ENCODE measurements at regions not wholly inside any gene's neighbourhood (a gene's known extent, or its start where the extent isn't known, plus 50 kb on each side); places are given as distances from the start of the nearest gene placed in this dataset.
"Not testable (repeated sequence)": the region's sequence is repeated elsewhere in the genome, so short reads cannot be mapped to it uniquely, and the experiment has no call there.

DNA sequence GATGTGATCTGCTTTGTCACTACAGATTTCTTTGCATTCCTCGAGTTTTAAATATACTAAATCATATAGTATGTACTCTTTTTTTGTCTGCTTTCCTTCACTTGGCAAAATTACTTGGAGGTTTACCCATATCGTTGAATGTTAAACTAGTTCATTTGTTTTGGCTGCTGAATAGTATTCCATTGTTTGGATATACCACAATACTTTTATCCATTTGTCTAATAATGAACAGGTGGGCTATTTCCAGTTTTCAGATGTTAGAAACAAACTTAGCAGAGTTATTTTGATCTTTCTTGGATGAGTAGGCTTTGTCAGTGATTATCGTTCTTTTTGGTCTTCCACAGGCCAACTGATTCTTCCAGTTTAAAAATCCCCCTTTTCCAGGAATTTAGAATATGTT lies 154.0 kb upstream of the TGFBR2 start:
- no peak for DNase-seq

DNA sequence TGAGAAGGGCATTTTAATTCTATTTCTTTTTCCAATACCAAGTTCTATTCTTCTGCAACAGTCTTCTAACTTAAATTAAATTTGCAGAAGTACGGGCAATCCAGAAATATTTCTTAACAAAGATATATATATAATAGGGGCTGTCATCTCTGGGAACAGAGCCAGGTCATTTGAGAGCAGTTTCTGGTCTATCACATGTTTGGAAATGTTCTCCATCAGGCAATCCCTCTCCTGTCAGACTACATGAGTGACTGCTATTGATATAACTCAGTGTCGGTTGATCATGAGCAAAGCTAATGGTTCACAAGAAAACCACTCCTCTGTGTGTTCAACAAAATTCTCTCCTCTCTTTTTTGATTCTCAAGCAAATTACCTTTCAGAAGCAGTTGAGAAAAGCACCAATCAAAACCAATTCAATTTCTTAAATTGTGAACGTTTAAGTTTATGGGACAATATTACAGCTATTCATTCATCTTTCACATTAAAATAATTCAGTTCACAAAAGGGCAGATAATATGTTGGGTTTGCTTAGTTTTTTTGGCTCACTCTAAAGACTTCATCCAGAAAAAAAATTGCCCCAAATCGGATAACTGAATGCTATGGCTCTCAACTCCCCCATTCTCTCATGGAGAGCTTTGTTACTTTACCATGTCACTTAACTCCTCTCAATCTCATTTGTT lies 152.9 kb upstream of the TGFBR2 start:
- DNase-seq = no peak

DNA sequence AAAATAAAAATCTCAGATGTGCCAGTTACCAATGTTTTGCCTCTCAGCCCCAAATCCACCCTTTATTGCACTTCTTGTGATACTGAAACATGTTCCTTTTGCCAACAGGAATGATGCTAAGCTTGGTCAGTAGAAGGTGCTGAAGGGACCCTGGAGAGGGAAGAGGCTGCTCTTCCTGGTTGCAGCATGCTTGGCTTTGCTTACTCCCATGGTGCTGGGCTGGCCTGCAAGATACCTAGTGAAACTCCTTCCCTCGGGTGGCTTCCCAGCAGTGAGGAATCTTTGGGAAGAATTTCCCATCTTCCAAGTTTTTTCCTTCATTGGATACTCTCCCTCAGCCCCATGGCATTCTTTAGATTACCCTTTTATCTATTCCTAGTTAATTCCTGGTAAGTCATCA lies 151.8 kb upstream of the TGFBR2 start:
- no peak for DNase-seq

DNA sequence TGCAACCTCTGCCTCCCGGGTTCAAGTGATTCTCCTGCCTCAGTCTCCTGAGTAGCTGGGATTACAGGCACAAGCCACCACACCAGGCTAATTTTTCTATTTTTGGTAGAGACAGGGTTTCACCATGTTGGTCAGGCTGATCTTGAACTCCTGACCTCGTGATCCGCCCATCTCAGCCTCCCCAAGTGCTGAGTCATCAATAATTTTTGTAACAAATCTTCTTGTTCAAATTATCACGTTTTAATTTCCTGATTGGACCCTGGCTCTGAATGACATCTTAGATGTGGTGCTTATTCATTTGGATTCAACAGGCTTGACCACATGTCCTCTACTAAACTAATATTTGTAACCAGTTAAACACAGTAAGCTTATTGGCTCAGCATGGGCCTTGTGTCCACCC lies 151.3 kb upstream of the TGFBR2 start:
- not testable (repeated sequence) for DNase-seq

DNA sequence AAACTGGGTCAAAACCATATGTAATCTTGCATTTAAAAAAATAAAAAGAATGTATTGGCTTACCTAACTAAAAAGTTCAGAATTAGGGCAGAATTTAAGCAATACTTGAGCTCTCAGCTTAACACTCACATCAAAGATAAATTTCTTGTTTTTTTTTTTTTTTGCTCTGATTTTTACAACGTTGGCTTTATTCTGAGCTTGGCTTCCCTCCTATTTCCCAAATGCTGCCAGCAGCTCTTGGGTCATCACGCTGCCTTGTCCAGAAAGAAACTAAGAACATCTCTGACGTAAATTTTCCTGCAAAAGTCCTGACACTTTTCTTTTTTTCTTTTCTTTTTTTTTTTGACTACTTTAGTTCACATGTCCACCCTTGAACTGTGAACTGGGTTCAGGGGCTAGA lies 150.6 kb upstream of the TGFBR2 start:
- no peak for DNase-seq

DNA sequence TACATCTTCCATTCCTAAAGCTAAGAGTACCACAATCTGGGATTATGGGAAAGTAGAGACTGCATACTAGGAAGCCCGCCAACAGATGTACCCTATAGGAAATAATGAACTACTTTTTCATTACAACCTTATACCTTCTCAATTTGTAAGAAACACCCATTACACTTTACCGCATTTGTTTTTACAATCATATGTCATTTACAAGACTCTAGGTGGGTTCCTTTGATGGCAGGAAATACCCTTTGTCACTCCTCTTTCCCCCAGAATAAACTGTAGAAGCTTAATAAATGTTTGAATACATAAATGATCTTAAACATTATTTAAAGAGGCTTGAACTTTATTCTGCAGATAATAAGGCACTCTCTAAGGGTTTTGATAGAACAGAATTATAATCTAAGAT lies 150.1 kb upstream of the TGFBR2 start:
- no peak for DNase-seq

GRCh38 chr3:30457081-30457480 lies 149.3 kb upstream of the TGFBR2 start:
- DNase-seq = no peak

GRCh38 chr3:30457726-30458125 lies 148.7 kb upstream of the TGFBR2 start:
- DNase-seq = no peak

DNA sequence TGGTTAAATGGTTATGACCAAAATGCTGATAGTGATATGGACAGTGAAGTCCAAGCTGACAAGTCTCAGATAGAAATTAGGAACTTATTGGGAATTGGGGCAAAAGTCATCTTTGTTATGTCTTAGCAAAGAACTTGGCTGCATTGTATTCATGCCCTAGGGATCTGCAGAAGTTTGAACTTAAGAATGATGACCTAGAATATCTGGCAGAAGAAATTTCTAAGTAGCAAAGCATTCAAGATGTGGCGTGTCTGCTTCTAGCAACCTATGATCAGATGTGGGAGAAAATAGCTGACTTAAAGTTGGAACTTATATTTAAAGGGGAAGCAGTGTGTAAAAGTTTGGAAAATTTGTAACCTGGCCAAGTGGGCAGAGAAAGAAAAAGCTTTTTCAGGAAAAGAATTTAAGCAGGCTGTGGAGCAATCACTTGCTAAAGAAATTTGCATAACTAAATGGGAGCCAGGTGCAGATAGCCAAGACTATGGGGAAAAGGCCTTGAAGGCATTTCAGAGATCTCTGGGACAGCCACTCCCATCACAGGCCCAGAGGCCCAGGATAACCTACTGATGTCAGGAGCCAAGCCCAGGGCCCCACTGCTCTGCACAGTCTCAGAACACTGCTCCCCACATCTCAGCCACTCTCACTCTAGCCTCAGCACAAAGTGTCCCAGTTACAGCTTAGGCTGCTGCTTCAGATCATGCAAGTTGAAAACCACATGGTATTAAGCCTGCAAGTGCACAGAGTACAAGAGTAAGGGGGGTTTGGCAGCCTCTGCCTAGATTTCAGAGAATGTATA lies 147.8 kb upstream of the TGFBR2 start:
- no peak for DNase-seq

GRCh38 chr3:30461311-30461710 lies 145.1 kb upstream of the TGFBR2 start:
- no peak for DNase-seq

- DNase-seq = no peak
Measured at GRCh38 chr3:30462721-30463470, 143.5 kb upstream of the TGFBR2 start.

GRCh38 chr3:30464381-30464780 lies 142.0 kb upstream of the TGFBR2 start:
- DNase-seq = no peak

GRCh38 chr3:30465454-30465853 lies 140.9 kb upstream of the TGFBR2 start:
- no peak for DNase-seq

- no peak for DNase-seq
Measured at GRCh38 chr3:30467596-30468238, 138.7 kb upstream of the TGFBR2 start.

- DNase-seq = no peak
Measured at GRCh38 chr3:30469133-30469532, 137.3 kb upstream of the TGFBR2 start.

DNA sequence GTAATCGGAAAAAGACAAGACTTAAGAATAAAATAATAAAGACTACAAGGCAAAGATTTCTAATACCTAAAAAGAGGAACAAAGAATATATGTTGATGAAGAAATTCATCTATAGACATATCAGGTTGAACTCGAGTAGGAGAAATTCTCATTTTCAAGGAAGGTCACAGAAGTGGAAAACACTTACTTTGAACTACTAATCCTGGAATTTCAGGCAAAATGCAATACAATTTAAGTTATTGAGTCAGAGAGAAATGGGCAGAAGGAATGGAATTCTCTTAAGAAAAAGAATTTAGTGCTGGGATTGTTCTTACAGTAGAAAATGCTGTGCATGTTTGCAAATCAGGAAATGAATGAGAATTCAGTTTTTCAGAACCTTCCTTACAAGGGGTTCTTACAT lies 135.9 kb upstream of the TGFBR2 start:
- DNase-seq = no peak

DNA sequence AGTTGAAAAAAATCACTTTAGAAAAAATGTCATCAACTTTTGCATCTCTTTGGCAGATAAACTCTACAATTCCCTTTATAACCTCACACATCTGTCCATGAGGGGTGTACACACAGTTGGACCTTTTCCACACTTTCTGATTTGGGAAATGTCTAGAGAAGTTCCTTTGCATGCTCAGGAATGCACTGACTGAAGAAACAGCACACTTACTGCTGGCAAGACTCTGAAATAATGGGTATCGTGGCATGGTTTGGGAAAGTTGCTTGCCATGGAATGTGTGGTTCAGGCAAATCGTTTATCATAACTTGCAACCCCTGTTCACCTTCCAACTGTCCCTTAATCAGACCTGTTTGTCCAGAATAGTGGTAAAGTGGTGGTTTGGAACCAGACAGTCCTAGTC lies 135.3 kb upstream of the TGFBR2 start:
- no peak for DNase-seq

GRCh38 chr3:30471796-30472489 lies 134.5 kb upstream of the TGFBR2 start:
- no peak for DNase-seq

GRCh38 chr3:30473374-30474051 lies 132.9 kb upstream of the TGFBR2 start:
- no peak for DNase-seq

DNA sequence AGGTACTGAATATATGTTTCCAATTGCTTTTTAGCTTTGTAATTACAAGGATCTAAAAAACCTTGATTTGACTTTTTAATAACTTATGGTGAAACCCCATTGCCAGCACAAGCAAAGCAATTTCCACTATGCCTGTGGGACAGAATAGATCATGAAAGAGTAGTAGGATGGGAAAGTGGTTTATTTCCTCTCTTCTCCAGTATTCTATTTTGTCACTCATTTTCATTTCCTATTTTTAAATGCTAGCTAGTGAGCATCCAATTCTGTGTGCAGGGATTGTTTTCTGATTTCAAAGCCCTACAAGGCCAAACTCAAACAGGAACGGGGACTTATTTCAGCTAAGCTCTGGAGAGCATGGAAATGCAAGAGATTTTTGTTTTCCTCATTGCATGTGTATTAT lies 132.0 kb upstream of the TGFBR2 start:
- no peak for DNase-seq

DNA sequence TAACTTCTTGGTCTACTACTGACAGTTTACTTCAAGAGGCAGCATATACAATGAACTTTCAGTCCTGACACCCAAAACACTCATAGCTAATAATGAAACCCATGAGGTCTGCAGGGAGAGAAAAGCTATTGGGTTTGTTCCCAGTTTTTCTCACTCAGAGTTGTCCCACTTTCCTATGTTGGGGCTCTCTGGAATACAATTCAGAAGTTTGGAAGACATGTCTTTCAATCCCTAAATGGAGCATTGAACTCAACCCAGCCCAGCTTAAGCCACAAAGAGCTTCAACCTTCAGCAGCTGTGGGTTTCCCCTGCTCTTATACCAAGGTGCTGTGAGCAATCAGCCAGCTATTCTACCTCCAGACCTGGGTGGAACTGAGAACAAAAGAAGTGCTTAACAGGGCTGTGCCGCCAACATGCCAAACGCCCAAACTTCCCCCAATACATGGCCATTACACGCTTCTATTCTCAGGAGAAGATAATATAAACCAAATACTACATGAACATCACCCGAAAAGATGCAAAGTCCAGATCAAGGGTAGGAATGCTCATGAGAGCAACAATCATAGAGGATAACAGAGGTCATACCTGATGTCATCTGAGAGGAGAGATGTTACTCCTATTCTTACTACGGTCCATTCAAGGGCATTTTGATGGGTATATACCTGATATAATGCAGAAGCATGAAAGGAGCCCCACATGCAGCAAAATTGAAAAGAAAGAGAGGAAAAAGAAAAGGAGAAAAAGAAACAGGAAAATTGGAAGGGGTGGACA lies 131.2 kb upstream of the TGFBR2 start:
- DNase-seq = no peak
